IMR-90 (cell line): ENCODE measurements at regions not wholly inside any gene's neighbourhood (a gene's known extent, or its start where the extent isn't known, plus 50 kb on each side); places are given as distances from the start of the nearest gene placed in this dataset.

Experiments
- ATAC-seq: fragments of 200-7000 bp; cut with Tn5 transposase; 2 replicates; pipeline ENCODE4 v1.9.1; 2020; ENCODE audit warnings: low read depth, mild to moderate bottlenecking, moderate library complexity
- BruUV-seq: library from RNA; stranded (reverse); fragments of 400-500 nt; replicated peaks from 2 replicates; lab custom pipeline; 2021; lab: Mats Ljungman, UMichigan
- CTCF ChIA-PET: fragments of 300-600 bp; formaldehyde crosslinking; extraction: SDS; loops from one replicate; lab custom pipeline; 2021; ENCODE audit warnings: antibody characterized with exemption; lab: Yijun Ruan, JAX
- POLR2A ChIA-PET: fragments of 300-600 bp; sonication (Branson Sonifier 250); formaldehyde crosslinking; loops from one replicate; lab custom pipeline; 2022; ENCODE audit warnings: antibody characterized with exemption; ENCODE audit not compliant: unreplicated experiment; lab: Charles Lee
- DNase-seq: peaks from one replicate; pipeline ENCODE4 v3.0.0; 2013
- H2AFZ ChIP-seq: replicated peaks from 2 replicates; pipeline ENCODE3; 2013; ENCODE audit warnings: low read length, mild to moderate bottlenecking; ENCODE audit not compliant: poor library complexity
- H2AK5ac ChIP-seq: 2 replicates; pipeline ENCODE4 v1.6.1; 2013; ENCODE audit warnings: low read depth, low read length, inconsistent platforms
- H2AK9ac ChIP-seq: replicated peaks from 2 replicates; pipeline ENCODE3; 2013; ENCODE audit warnings: mild to moderate bottlenecking, low read depth, low read length, moderate library complexity; ENCODE audit not compliant: poor library complexity
- H2BK120ac ChIP-seq: 2 replicates; pipeline ENCODE4 v1.6.1; 2013; ENCODE audit warnings: low read depth, low read length, inconsistent platforms
- H2BK15ac ChIP-seq: 3 replicates; pipeline ENCODE4 v1.6.1; 2013; ENCODE audit warnings: low read depth, low read length, inconsistent platforms
- H2BK20ac ChIP-seq: 2 replicates; pipeline ENCODE4 v1.6.1; 2013; ENCODE audit warnings: low read depth, mild to moderate bottlenecking, inconsistent platforms, low read length, moderate library complexity
- H2BK5ac ChIP-seq: 2 replicates; pipeline ENCODE4 v1.6.1; 2013; ENCODE audit warnings: mild to moderate bottlenecking, low read depth, low read length, inconsistent platforms; ENCODE audit not compliant: poor library complexity, severe bottlenecking
- H3K14ac ChIP-seq: replicated peaks from 2 replicates; pipeline ENCODE4 v1.6.1; 2013; ENCODE audit warnings: low read depth, low read length, inconsistent platforms
- H3K18ac ChIP-seq: 2 replicates; pipeline ENCODE4 v1.6.1; 2013; ENCODE audit warnings: low read depth, low read length, control low read depth
- H3K23ac ChIP-seq: 2 replicates; pipeline ENCODE4 v1.6.1; 2013; ENCODE audit warnings: low read depth, low read length, inconsistent platforms
- H3K27ac ChIP-seq: 2 replicates; pipeline ENCODE4 v1.5.1; 2013; ENCODE audit warnings: mild to moderate bottlenecking, control low read depth, low read length; ENCODE audit not compliant: insufficient read depth
- H3K27me3 ChIP-seq: 2 replicates; pipeline ENCODE4 v1.6.1; 2013; ENCODE audit warnings: low read length; ENCODE audit not compliant: control insufficient read depth, insufficient read depth
- H3K36me3 ChIP-seq: 2 replicates; pipeline ENCODE4 v1.6.1; 2013; ENCODE audit warnings: low read length, mixed read lengths; ENCODE audit not compliant: control insufficient read depth, insufficient read depth
- H3K4ac ChIP-seq: 2 replicates; pipeline ENCODE4 v1.6.1; 2013; ENCODE audit warnings: low read depth, low read length, inconsistent platforms
- H3K4me1 ChIP-seq: 2 replicates; pipeline ENCODE4 v1.6.1; 2013; ENCODE audit warnings: low read length, mixed read lengths; ENCODE audit not compliant: control insufficient read depth, insufficient read depth
- H3K4me2 ChIP-seq: 2 replicates; pipeline ENCODE4 v1.6.1; 2013; ENCODE audit warnings: low read depth, mild to moderate bottlenecking, control low read depth, low read length, moderate library complexity
- H3K4me3 ChIP-seq: 2 replicates; pipeline ENCODE4 v1.5.1; 2013; ENCODE audit warnings: low read depth, mild to moderate bottlenecking, control low read depth, low read length, moderate library complexity; ENCODE audit not compliant: insufficient read depth
- H3K56ac ChIP-seq: 2 replicates; pipeline ENCODE4 v1.6.1; 2013; ENCODE audit warnings: low read length, inconsistent platforms; ENCODE audit not compliant: insufficient read depth; ENCODE audit errors: extremely low read depth
- H3K79me1 ChIP-seq, 2 experiments: 2 replicates each; pipeline ENCODE4 v1.6.1; 2013; ENCODE audit warnings: low read length in 2 of 2, inconsistent platforms in 1 of 2, low read depth in 1 of 2
- H3K9ac ChIP-seq: 2 replicates; pipeline ENCODE4 v1.6.1; 2013; ENCODE audit warnings: low read depth, low read length, control low read depth
- H3K9me1 ChIP-seq: 2 replicates; pipeline ENCODE4 v1.6.1; 2013; ENCODE audit warnings: low read length, inconsistent platforms; ENCODE audit not compliant: insufficient read depth
- H3K9me3 ChIP-seq: 2 replicates; pipeline ENCODE4 v1.6.1; 2013; ENCODE audit warnings: low read length; ENCODE audit not compliant: control insufficient read depth, insufficient read depth
- H4K20me1 ChIP-seq: 2 replicates; pipeline ENCODE4 v1.6.1; 2013; ENCODE audit warnings: low read length, inconsistent platforms; ENCODE audit not compliant: insufficient read depth
- H4K5ac ChIP-seq: 2 replicates; pipeline ENCODE4 v1.6.1; 2013; ENCODE audit warnings: mild to moderate bottlenecking, low read depth, low read length, control low read depth
- H4K8ac ChIP-seq, 2 experiments: 2 replicates each; pipeline ENCODE4 v1.6.1; 2013; ENCODE audit warnings: low read depth in 2 of 2, low read length in 2 of 2, control low read depth in 1 of 2, inconsistent platforms in 1 of 2
- H4K91ac ChIP-seq: 2 replicates; pipeline ENCODE4 v1.6.1; 2013; ENCODE audit warnings: low read depth, low read length, inconsistent platforms; ENCODE audit not compliant: insufficient read depth
- BHLHE40 ChIP-seq: fragments of 150-350 bp; IDR thresholded peaks from 2 replicates; pipeline ENCODE4 v1.6.1; 2016; ENCODE audit warnings: mild to moderate bottlenecking, low read depth, low read length
- MAZ ChIP-seq: IDR thresholded peaks from 2 replicates; pipeline ENCODE4 v1.6.1; 2012; ENCODE audit warnings: low read depth, mild to moderate bottlenecking, low read length, improper control_type of control experiment, moderate library complexity, borderline replicate concordance
- MXI1 ChIP-seq: IDR thresholded peaks from 2 replicates; pipeline ENCODE4 v1.6.1; 2012; ENCODE audit warnings: low read depth, mild to moderate bottlenecking, low read length, moderate library complexity, borderline replicate concordance
- NFE2L2 ChIP-seq: fragments of 150-350 bp; IDR thresholded peaks from 2 replicates; pipeline ENCODE4 v1.6.1; 2016; ENCODE audit warnings: low read depth, mild to moderate bottlenecking, low read length
- RAD21 ChIP-seq: IDR thresholded peaks from 2 replicates; pipeline ENCODE4 v1.6.1; 2012; ENCODE audit warnings: low read length, improper control_type of control experiment
- RCOR1 ChIP-seq: IDR thresholded peaks from 2 replicates; pipeline ENCODE4 v1.6.1; 2012; ENCODE audit warnings: mild to moderate bottlenecking, low read length, improper control_type of control experiment; ENCODE audit not compliant: insufficient replicate concordance
- RFX5 ChIP-seq: IDR thresholded peaks from 2 replicates; pipeline ENCODE4 v1.8.0; 2012; ENCODE audit warnings: low read depth, mild to moderate bottlenecking, low read length, moderate library complexity
- WGBS, 2 experiments: methylation state at CpG; one replicate each; pipeline versions ENCODE4 v1.1.5 to v1.1.7; 2013; ENCODE audit warnings: missing lambda C conversion rate in 2 of 2; ENCODE audit not compliant: insufficient read length in 1 of 2; ENCODE audit errors: extremely low coverage in 2 of 2; 5-methylcytosine and 5-hydroxymethylcytosine counted together
- dilution Hi-C: fragments of 300-500 bp; cut with HindIII; formaldehyde crosslinking; loops from one replicate; pipeline ENCODE4 v1.14.3; 2018; ENCODE audit warnings: low sequenced_read_pairs; ENCODE audit not compliant: unreplicated experiment
- in situ Hi-C: fragments of 300-500 bp; cut with MboI; formaldehyde crosslinking; loops from 3 replicates; pipeline ENCODE4 v1.14.3; 2019; ENCODE audit warnings: low sequenced_read_pairs, inconsistent platforms, mixed read lengths
- intact Hi-C: fragments of 100-400 bp; cut with micrococcal nuclease; formaldehyde crosslinking; loops from 2 replicates; pipeline ENCODE4 v1.10.0; 2022
- TF ChIP-seq, protein P1 (sequence below): fragments of 150-350 bp; IDR thresholded peaks from 2 replicates; pipeline ENCODE4 v1.6.1; 2016; ENCODE audit warnings: low read depth, mild to moderate bottlenecking, low read length, moderate library complexity, borderline replicate concordance

DNA sequence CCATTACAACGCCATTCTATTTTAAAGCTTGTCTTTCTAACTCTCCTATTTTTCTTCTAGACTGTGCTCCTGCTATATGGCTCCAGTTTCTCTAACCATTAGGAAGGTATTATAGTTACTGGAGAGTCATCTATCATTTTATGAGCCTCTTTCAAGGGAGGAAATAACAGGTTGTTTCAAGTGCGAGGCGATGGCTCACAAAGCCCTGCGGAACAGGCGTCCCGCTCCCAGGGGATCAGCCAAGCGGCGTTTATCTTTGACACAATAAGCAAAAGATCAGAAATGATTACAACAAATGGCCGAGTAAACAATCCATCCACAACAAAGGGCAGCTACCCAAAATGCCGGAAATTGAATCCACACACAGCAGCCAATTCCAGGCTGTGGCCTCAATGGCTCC lies 249.5 kb upstream of the POU3F1 start:
- Histone ChIP-seq H4K5ac (no peak overlapping the region), H4K91ac (no peak overlapping the region), H2AK9ac (no peak overlapping the region), H4K8ac (no peak overlapping the region), H3K4me1 (no peaks in the 10 kb centered on the region), H2AFZ (no peak overlapping the region), H3K36me3 (no peaks in the 10 kb centered on the region), H2AK5ac (no peak overlapping the region), H3K9me3 (no peaks in the 10 kb centered on the region), H4K20me1 (no peaks in the 10 kb centered on the region), H3K14ac (no peak overlapping the region), H3K79me1 (no peaks in the 10 kb centered on the region), H3K18ac (no peak overlapping the region), H3K9me1 (no peaks in the 10 kb centered on the region), H3K4me2 (no peak overlapping the region), H3K56ac (no peak overlapping the region), H3K9ac (no peak overlapping the region), H3K23ac (no peak overlapping the region), H2BK120ac (no peak overlapping the region), H2BK15ac (no peak overlapping the region), H3K27ac (no peak overlapping the region), H3K27me3 (0 out of 2 replicates have a peak, but pooled peaks cover 3% of the 10 kb centered on the region), H3K4ac (no peak overlapping the region), H2BK20ac (no peak overlapping the region), H3K4me3 (no peak overlapping the region), H2BK5ac (no peak overlapping the region)
- ChIA-PET CTCF (no interaction called here), POLR2A (no interaction called here)
- intact Hi-C loops = no loop called here
- TF ChIP-seq BHLHE40 (no peak), RAD21 (no peak), RFX5 (no peak), NFE2L2 (no peak), MAZ (no peak), MXI1 (no peak), RCOR1 (no peak)
- TF ChIP-seq, protein P1, sequence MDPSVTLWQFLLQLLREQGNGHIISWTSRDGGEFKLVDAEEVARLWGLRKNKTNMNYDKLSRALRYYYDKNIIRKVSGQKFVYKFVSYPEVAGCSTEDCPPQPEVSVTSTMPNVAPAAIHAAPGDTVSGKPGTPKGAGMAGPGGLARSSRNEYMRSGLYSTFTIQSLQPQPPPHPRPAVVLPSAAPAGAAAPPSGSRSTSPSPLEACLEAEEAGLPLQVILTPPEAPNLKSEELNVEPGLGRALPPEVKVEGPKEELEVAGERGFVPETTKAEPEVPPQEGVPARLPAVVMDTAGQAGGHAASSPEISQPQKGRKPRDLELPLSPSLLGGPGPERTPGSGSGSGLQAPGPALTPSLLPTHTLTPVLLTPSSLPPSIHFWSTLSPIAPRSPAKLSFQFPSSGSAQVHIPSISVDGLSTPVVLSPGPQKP = no peak
- DNase-seq = no peak
- BruUV-seq = no TSS peak
- dilution Hi-C loops = no loop called here
- in situ Hi-C loops = no loop called here
- no peak for ATAC-seq
- WGBS, 2 experiments = 28% methylated on average over 4 of the region's 10 CpGs; no CpG with 5 or more reads in 1 of the 2 experiments
